ENCODE measurements at regions not wholly inside any gene's neighbourhood (a gene's known extent, or its start where the extent isn't known, plus 50 kb on each side); places are given as distances from the start of the nearest gene placed in this dataset.

- no peak overlapping the region for H3K9ac ChIP-seq (ENCODE audit: low read length in 3 of 3)
- H3K4me3 ChIP-seq (ENCODE audit: low read length in 3 of 3): no peak overlapping the region
- TF ChIP-seq CTCF (IDR thresholded peaks at IDR 0.05; ENCODE audit: borderline replicate concordance, extremely low read depth, insufficient read depth): no peak
- H3K27ac ChIP-seq (ENCODE audit: low read depth in 2 of 2, low read length in 2 of 2): no peak overlapping the region
- H3K27me3 ChIP-seq (ENCODE audit: control insufficient read depth, insufficient read depth, low read length): no peaks in the 10 kb centered on the region
- DNase-seq (no peak), FAIRE-seq (no peak)
- H3K4me1 ChIP-seq (ENCODE audit: control insufficient read depth in 2 of 3, insufficient read depth in 2 of 3, low read depth in 1 of 3, low read length in 3 of 3): no peaks in the 10 kb centered on the region
- no peaks in the 10 kb centered on the region for H3K36me3 ChIP-seq (ENCODE audit: control insufficient read depth in 2 of 3, insufficient read depth in 3 of 3, low read length in 3 of 3)
- intact Hi-C loops (cut with DNase I): no loop called here
- H3K9me3 ChIP-seq (ENCODE audit: control insufficient read depth in 2 of 3, insufficient read depth in 1 of 3, low read length in 3 of 3): no peaks in the 10 kb centered on the region
Measured at GRCh38 chr2:220885593-220885992, 686.5 kb downstream of the EPHA4 start.

- no peak overlapping the region for H3K27ac ChIP-seq (ENCODE audit: low read depth in 2 of 2, low read length in 2 of 2)
- no peaks in the 10 kb centered on the region for H3K9me3 ChIP-seq (ENCODE audit: control insufficient read depth in 2 of 3, insufficient read depth in 1 of 3, low read length in 3 of 3)
- no peak for TF ChIP-seq CTCF (IDR thresholded peaks at IDR 0.05; ENCODE audit: borderline replicate concordance, extremely low read depth, insufficient read depth)
- H3K4me3 ChIP-seq (ENCODE audit: low read length in 3 of 3): no peak overlapping the region
- H3K27me3 ChIP-seq (ENCODE audit: control insufficient read depth, insufficient read depth, low read length): no peaks in the 10 kb centered on the region
- H3K9ac ChIP-seq (ENCODE audit: low read length in 3 of 3): no peak overlapping the region
- no peaks in the 10 kb centered on the region for H3K4me1 ChIP-seq (ENCODE audit: control insufficient read depth in 2 of 3, insufficient read depth in 2 of 3, low read depth in 1 of 3, low read length in 3 of 3)
- FAIRE-seq (no peak), DNase-seq (peak in 1 of 5 donors; percentile 17)
- no peaks in the 10 kb centered on the region for H3K36me3 ChIP-seq (ENCODE audit: control insufficient read depth in 2 of 3, insufficient read depth in 3 of 3, low read length in 3 of 3)
- intact Hi-C loops (cut with DNase I): no loop called here
Measured at GRCh38 chr2:220887271-220887870, 684.7 kb downstream of the EPHA4 start.

- H3K9ac ChIP-seq (ENCODE audit: low read length in 3 of 3): no peak overlapping the region
- FAIRE-seq (no peak), DNase-seq (peak in 4 of 5 donors; percentile 26 to 67 (median 49))
- no peak overlapping the region for H3K27ac ChIP-seq (ENCODE audit: low read depth in 2 of 2, low read length in 2 of 2)
- no peaks in the 10 kb centered on the region for H3K27me3 ChIP-seq (ENCODE audit: control insufficient read depth, insufficient read depth, low read length)
- TF ChIP-seq CTCF (IDR thresholded peaks at IDR 0.05; ENCODE audit: borderline replicate concordance, extremely low read depth, insufficient read depth): no peak
- H3K36me3 ChIP-seq (ENCODE audit: control insufficient read depth in 2 of 3, insufficient read depth in 3 of 3, low read length in 3 of 3): no peaks in the 10 kb centered on the region
- intact Hi-C loops (cut with DNase I): no loop called here
- no peaks in the 10 kb centered on the region for H3K9me3 ChIP-seq (ENCODE audit: control insufficient read depth in 2 of 3, insufficient read depth in 1 of 3, low read length in 3 of 3)
- H3K4me1 ChIP-seq (ENCODE audit: control insufficient read depth in 2 of 3, insufficient read depth in 2 of 3, low read depth in 1 of 3, low read length in 3 of 3): no peaks in the 10 kb centered on the region
- H3K4me3 ChIP-seq (ENCODE audit: low read length in 3 of 3): no peak overlapping the region
Measured at GRCh38 chr2:220887876-220888275, 684.2 kb downstream of the EPHA4 start.

- intact Hi-C loops (cut with DNase I): no loop called here
- Histone ChIP-seq H3K36me3 (ENCODE audit: control insufficient read depth in 2 of 3, insufficient read depth in 3 of 3, low read length in 3 of 3) (no peaks in the 10 kb centered on the region), H3K27ac (ENCODE audit: low read depth in 2 of 2, low read length in 2 of 2) (no peak overlapping the region), H3K4me3 (ENCODE audit: low read length in 3 of 3) (no peak overlapping the region), H3K9me3 (ENCODE audit: control insufficient read depth in 2 of 3, insufficient read depth in 1 of 3, low read length in 3 of 3) (no peaks in the 10 kb centered on the region), H3K27me3 (ENCODE audit: control insufficient read depth, insufficient read depth, low read length) (no peaks in the 10 kb centered on the region), H3K9ac (ENCODE audit: low read length in 3 of 3) (no peak overlapping the region), H3K4me1 (ENCODE audit: control insufficient read depth in 2 of 3, insufficient read depth in 2 of 3, low read depth in 1 of 3, low read length in 3 of 3) (no peaks in the 10 kb centered on the region)
- no peak for TF ChIP-seq CTCF (IDR thresholded peaks at IDR 0.05; ENCODE audit: borderline replicate concordance, extremely low read depth, insufficient read depth)
- FAIRE-seq (no peak), DNase-seq (no peak)
Measured at GRCh38 chr2:220890931-220891330, 681.2 kb downstream of the EPHA4 start.

All from kidney (tissue), 13 donors.